Uterus (tissue), 3 donors: ENCODE measurements at regions not wholly inside any gene's neighbourhood (a gene's known extent, or its start where the extent isn't known, plus 50 kb on each side); places are given as distances from the start of the nearest gene placed in this dataset.

ENCODE experiments used
- DNase-seq, 2 donors: peaks; one replicate each; pipeline ENCODE4 v3.0.0-alpha.2; 2019 to 2020
- H3K27ac ChIP-seq, 2 donors: fragments of 200-600 bp; sonication (generic); 1 replicate in 1 of 2; 2 replicates in 1 of 2; pipeline ENCODE4 v1.5.1; 2016 to 2018
- H3K27me3 ChIP-seq, 2 donors: fragments of 200-600 bp; sonication (generic); one replicate each; pipeline ENCODE4 v1.5.1; 2018 to 2019; ENCODE audit warnings: control low read depth in 1 of 2
- H3K36me3 ChIP-seq, 2 donors: fragments of 200-600 bp; sonication (generic); one replicate each; pipeline ENCODE4 v1.5.1; 2019; ENCODE audit warnings: control low read depth in 1 of 2
- H3K4me1 ChIP-seq, 2 donors: fragments of 200-600 bp; sonication (generic); one replicate each; pipeline ENCODE4 v1.5.1; 2018 to 2019; ENCODE audit warnings: control low read depth in 1 of 2
- H3K4me3 ChIP-seq, 2 donors: fragments of 200-600 bp; sonication (generic); 1 replicate in 1 of 2; 2 replicates in 1 of 2; pipeline ENCODE4 v1.5.1; 2018 to 2019; ENCODE audit warnings: mild to moderate bottlenecking in 1 of 2
- H3K9me3 ChIP-seq, 2 donors: fragments of 200-600 bp; sonication (generic); one replicate each; pipeline ENCODE4 v1.5.1; 2019; ENCODE audit warnings: control low read depth in 1 of 2
- POLR2A ChIP-seq, 2 donors: fragments of 450-650 bp; IDR thresholded peaks; one replicate each; pipeline ENCODE4 v1.6.1; 2016; ENCODE audit warnings: antibody characterized with exemption in 2 of 2, mild to moderate bottlenecking in 1 of 2, moderate library complexity in 1 of 2
- intact Hi-C: fragments of 100-400 bp; cut with DNase I; formaldehyde crosslinking; loops from one replicate; pipeline ENCODE4 v1.15.1; 2023; ENCODE audit warnings: low total_unique reads
- TF ChIP-seq, protein P1 (sequence below), 4 experiments: fragments of 200-600 bp in 2 of 4; fragments of 450-650 bp in 2 of 4; sonication (generic) in 2 of 4; IDR thresholded peaks; one replicate each; pipeline ENCODE4 v1.5.1; 2016 to 2019; ENCODE audit warnings: antibody characterized with exemption in 4 of 4, mild to moderate bottlenecking in 2 of 4, moderate library complexity in 1 of 4
- donor health status: DM: yes; HTN: yes; CAD: no.

DNA sequence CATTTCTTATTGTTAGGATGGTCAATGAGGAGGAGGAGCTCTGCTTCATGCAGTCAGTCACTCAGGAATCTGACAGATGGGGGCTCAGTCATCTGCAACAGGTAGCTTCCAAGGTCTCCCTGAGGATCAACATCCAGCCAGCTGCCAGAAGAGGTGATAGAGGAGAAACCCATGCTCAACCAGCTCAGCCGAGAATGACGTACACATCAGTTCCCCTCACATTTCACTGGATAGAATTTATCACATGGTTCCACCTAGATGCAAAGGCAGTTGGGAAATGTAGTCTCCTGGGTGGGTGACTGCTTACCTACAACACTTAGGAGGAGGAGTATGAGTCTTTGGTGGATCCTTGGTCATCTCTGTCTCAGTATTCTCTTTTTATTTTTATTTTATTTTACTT is 144.5 kb downstream of the CEBPB start:
- Histone ChIP-seq H3K36me3 (no peaks in the 10 kb centered on the region), H3K27me3 (no peaks in the 10 kb centered on the region), H3K4me1 (no peaks in the 10 kb centered on the region), H3K9me3 (no peaks in the 10 kb centered on the region), H3K27ac (no peak overlapping the region), H3K4me3 (no peak overlapping the region)
- TF ChIP-seq POLR2A (IDR thresholded peaks at IDR 0.05), result no peak
- TF ChIP-seq, protein P1, sequence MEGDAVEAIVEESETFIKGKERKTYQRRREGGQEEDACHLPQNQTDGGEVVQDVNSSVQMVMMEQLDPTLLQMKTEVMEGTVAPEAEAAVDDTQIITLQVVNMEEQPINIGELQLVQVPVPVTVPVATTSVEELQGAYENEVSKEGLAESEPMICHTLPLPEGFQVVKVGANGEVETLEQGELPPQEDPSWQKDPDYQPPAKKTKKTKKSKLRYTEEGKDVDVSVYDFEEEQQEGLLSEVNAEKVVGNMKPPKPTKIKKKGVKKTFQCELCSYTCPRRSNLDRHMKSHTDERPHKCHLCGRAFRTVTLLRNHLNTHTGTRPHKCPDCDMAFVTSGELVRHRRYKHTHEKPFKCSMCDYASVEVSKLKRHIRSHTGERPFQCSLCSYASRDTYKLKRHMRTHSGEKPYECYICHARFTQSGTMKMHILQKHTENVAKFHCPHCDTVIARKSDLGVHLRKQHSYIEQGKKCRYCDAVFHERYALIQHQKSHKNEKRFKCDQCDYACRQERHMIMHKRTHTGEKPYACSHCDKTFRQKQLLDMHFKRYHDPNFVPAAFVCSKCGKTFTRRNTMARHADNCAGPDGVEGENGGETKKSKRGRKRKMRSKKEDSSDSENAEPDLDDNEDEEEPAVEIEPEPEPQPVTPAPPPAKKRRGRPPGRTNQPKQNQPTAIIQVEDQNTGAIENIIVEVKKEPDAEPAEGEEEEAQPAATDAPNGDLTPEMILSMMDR (IDR thresholded peaks at IDR 0.05), result no peak
- DNase-seq, result no peak
- intact Hi-C loops, result no loop called here

DNA sequence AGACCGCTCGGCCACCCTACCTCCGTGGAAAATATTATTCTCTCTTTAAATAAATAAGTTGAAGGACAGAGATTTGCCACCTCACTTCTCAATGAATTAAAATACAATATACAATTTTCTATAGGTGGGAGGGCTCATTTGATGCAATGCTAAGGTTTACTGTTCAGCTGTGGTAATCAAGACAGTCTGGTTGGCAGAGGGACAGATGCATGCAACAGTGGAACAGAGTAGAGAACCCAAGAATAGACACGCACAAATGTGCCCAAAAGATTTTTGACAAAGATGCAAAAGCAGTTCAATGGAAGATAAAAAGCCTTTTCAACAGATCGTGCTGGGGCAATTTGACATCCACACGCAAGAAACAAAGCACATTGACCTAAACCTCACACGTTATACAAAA is 145.2 kb downstream of the CEBPB start:
- peak overlapping the region in 1 of 2 donors; percentile 15 for H3K27ac ChIP-seq
- H3K4me1 ChIP-seq, result no peaks in the 10 kb centered on the region
- H3K9me3 ChIP-seq, result no peaks in the 10 kb centered on the region
- no peak for DNase-seq
- TF ChIP-seq POLR2A (IDR thresholded peaks at IDR 0.05), result no peak
- TF ChIP-seq, protein P1 (IDR thresholded peaks at IDR 0.05), result no peak
- no peaks in the 10 kb centered on the region for H3K27me3 ChIP-seq
- no peak overlapping the region for H3K4me3 ChIP-seq
- no peaks in the 10 kb centered on the region for H3K36me3 ChIP-seq
- intact Hi-C loops, result no loop called here

DNA sequence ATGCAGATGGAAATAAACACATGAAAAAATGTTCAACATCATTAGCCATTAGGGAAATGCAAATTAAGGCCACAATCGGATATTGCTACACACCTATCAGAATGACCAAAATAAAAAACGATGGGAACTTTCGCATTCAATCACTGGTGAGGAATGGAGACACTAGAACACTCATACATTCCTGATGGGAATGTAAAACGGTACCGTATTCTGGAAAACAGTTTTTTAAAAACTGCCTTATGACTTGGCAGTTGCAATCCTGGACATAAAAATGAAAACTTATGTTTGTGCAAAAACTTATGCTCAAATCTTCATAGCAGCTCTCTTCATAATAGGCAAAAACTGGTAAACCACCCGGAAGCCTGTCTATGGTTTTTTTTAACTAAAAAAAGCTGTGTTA is 146.0 kb downstream of the CEBPB start:
- H3K4me3 ChIP-seq, result no peak overlapping the region
- intact Hi-C loops, result no loop called here
- H3K27me3 ChIP-seq, result no peaks in the 10 kb centered on the region
- H3K36me3 ChIP-seq, result no peaks in the 10 kb centered on the region
- no peak for TF ChIP-seq POLR2A (IDR thresholded peaks at IDR 0.05)
- TF ChIP-seq, protein P1 (IDR thresholded peaks at IDR 0.05), result no peak
- no peaks in the 10 kb centered on the region for H3K9me3 ChIP-seq
- H3K27ac ChIP-seq, result peak overlapping the region in 1 of 2 donors; percentile 15
- H3K4me1 ChIP-seq, result no peaks in the 10 kb centered on the region
- no peak for DNase-seq

DNA sequence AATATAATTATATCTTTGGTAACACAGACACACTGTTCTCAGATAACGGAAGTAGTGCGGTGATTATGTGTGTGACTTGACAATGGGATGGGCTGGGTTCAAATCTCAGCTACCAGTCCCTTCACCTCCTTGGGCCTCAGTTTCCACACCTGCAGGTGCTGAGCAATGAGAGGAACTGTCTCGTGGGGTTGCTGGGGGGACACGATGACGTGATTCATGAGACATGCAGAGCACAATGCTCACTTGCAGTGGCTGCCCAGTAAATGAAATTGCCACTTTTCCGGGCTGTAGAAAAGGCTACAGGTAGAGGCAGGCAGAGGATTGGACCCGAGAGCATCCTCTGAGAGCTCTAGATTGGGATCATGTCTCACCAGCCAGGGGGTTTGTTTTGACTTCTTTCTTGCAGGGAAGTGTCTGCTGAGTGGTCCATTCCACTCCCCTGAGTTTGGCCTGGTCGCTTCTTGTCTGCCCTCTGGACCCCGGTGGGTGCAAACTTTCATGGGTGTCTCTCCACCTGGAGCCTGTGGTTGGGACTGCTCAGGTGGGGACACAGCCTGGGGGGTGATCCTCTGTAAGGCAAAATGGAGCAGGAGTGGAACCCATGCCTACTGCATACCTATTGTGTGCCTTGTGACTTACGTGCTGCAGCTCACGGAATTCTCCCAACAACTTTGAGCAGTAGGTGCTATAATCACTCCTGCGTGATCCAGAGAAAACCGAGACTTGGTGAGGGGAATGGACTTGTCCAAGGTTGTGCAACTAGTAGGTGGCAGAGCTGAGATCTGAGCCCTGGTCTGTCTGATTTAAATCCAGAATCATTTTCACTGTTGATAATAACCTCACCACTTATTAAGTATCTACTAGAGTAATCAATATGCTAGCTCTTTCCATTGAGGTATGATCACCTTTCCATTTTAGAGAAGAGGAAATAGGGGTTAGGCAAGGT is 147.2 kb downstream of the CEBPB start:
- TF ChIP-seq, protein P1 (IDR thresholded peaks at IDR 0.05), result no peak
- no peak for TF ChIP-seq POLR2A (IDR thresholded peaks at IDR 0.05)
- Histone ChIP-seq H3K27me3 (no peaks in the 10 kb centered on the region), H3K4me1 (no peaks in the 10 kb centered on the region), H3K4me3 (no peak overlapping the region), H3K36me3 (no peaks in the 10 kb centered on the region), H3K27ac (peak overlapping the region; percentile 87 to 90), H3K9me3 (no peaks in the 10 kb centered on the region)
- intact Hi-C loops, result no loop called here
- no peak for DNase-seq
